GM23248 (cell line): ENCODE measurements at regions not wholly inside any gene's neighbourhood (a gene's known extent, or its start where the extent isn't known, plus 50 kb on each side); places are given as distances from the start of the nearest gene placed in this dataset.

Experiments
- EZH2 ChIP-seq: fragments of 200-600 bp; sonication (generic); IDR thresholded peaks from 2 replicates; pipeline ENCODE4 v1.6.1; 2018; ENCODE audit warnings: antibody characterized with exemption, mild to moderate bottlenecking; ENCODE audit not compliant: insufficient read depth, poor library complexity, severe bottlenecking
- EZH2phosphoT487 ChIP-seq: fragments of 200-600 bp; sonication (generic); IDR thresholded peaks from 2 replicates; pipeline ENCODE4 v1.6.1; 2018; ENCODE audit warnings: antibody characterized with exemption, moderate library complexity, mild to moderate bottlenecking, low read depth; ENCODE audit not compliant: insufficient read depth

DNA sequence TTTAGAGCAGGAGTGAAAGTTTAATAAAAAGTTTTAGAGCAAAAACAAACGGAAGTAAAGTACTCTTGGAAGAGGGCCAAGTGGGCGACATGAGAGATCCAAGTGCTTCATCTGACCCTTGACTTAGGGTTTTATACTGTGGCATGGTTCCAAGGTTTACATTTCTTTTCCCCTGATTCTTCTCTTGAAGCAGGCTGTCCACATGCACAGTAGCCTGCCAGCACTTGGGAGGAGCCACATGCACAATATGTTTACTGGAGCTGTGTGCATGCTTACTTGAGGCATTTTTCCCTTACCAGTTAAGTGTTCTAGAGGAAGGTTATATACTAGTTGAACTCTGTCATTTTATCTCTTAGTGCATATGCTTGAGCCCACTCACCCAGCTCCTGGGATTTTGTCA, 295.6 kb downstream of the TBC1D4 start:
- no peak for TF ChIP-seq EZH2
- TF ChIP-seq EZH2phosphoT487 = no peak
